ENCODE measurements at regions not wholly inside any gene's neighbourhood (a gene's known extent, or its start where the extent isn't known, plus 50 kb on each side); places are given as distances from the start of the nearest gene placed in this dataset.

DNA sequence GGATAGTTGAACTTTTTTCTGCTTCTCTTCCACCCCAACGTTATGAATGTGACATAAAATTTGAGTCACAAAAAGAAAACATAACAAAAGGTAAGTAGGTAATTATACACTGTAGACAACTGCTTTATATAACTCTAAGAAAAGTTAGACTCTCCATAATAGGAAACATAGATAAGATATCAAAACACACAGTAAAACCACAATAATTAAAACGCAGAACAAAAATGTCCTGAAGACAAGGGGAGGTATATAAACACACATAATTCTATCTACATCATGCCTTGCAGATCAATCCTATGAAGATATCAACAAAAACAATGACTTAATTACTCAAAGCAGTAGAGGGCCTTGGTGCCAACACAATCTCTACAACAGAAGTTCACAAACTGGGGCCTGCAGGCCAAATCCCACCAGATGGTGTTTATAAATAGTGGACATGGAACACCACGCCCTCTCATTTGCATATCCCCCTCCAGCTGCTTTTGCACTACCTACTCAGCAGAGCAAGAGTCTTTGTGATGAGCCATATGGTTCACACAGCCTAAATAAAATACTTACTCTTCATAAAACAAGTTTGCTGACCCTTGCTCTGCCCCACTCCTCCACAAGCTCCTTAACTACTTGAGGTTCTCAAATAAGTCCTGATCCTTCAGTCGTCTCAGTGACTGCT is 254.7 kb downstream of the KLF12 start:
- DNase-seq: no peak

GRCh38 chr13:73877399-73877798 is 256.8 kb downstream of the KLF12 start:
- no peak for DNase-seq

DNA sequence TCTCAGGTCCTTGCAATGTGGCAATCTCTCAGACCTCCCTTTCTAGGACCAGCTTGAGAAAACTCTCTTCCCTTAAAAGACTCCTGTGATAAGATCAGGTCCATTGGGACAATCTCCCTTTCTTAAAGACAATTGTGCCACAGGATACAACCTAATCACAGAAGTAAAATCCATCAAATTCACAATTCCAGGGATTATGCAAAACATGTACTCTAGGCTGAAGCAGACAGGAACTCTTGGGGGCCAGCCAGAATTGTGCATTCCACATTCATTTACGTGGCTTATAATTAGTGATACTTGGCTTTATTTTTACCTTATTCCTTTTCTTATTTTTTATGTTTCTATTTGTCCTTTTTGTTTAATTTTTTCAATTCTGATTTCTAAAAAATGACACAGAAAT is 257.9 kb downstream of the KLF12 start:
- DNase-seq: no peak

- DNase-seq: no peak
Measured at GRCh38 chr13:73873940-73874830, 260.0 kb downstream of the KLF12 start.

- DNase-seq: no peak
Measured at GRCh38 chr13:73872397-73872796, 261.8 kb downstream of the KLF12 start.

DNA sequence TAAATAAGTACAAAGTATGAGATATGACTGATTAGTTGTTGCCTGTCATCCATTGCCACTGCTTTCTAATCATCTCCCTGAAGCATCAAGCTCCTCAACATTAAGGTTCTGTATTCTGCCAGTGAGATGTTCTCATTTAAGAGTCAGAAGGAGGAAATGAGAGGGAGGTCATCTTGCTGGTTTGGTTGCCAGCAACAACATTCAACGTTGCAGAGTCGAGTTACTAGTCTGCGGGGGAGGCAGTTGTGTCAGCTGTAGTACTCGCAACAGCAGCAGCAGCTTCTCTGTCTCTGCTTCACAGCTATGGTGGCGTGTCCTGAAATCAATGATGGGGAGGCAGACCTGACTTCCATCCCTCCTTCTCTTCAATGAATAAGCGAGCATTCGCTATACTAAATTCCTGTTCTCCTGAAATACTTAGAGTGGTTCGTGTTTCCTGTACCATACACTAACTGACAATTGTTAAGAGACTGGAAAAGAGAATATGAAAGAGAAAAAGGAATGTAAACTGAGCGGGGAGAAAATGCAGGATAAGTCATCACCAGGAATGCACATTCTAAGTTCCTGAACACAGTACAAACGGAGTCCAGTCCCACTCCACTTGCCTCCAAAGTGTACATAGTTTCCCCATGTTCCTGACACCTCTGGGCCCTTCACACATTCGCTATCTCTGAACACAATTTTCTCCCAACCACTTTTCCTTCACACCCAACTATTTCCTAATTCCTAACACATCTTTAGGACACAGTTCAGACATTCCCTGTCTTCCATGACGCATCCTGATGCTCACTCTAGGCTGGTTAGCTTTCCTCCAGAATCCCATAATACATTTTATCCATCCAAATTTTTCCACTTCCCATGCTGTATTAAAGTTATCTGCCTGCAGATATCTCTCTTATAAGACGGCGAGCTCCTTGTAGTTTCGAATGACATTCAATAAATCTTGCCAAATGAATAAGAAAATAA is 263.0 kb downstream of the KLF12 start:
- DNase-seq: no peak

DNA sequence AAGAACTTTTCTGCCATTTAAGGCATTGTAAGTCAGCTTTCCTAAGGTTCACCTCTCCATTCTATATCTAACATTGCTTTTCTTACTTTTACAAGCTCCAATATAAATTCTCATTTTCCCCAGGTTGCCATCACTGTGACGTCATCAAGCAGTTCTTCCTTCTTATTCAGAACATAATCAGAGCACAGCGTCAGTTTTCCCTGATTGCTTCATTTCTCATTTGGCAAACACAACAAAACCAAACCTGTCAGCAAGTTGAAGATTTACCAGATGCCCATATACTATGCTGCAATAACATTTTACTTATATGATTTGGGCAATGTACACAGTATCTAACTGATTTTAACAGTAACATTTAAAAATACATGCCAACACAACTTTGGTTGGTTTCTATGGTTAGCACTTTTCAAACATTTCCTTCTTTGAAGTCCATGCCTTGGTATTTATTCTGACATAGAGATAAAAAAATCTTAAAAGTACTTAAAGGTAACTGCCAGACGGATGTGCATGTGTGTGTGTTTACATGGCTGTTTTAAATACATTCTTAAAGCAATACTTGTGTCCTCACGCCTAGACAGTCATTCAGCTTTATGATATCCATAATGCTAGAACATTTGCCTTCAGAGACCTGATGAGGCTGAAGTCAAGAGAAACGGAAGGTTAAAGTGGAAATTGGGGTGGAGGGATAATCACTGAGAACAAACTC is 264.0 kb downstream of the KLF12 start:
- no peak for DNase-seq

GRCh38 chr13:73865027-73865426 is 269.2 kb downstream of the KLF12 start:
- no peak for DNase-seq

DNA sequence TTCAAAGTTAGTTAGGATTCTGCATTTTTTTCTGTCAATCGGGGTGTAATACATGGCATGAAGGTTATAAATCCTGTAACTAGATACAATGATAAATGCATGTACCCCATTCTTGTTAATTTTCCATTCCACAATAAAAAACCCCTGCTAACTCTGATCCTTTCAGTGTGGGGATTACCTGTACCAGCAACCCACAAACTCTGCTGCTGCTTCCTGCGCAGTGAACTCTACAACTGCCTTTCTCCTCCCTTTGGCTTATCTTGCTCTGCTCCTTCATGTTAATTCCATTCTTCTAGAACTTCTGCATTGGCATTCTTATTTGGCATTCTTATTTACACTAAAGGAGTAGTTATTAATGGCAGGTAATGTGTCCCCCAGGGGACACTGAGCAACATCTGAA is 273.1 kb downstream of the KLF12 start:
- DNase-seq: no peak

DNA sequence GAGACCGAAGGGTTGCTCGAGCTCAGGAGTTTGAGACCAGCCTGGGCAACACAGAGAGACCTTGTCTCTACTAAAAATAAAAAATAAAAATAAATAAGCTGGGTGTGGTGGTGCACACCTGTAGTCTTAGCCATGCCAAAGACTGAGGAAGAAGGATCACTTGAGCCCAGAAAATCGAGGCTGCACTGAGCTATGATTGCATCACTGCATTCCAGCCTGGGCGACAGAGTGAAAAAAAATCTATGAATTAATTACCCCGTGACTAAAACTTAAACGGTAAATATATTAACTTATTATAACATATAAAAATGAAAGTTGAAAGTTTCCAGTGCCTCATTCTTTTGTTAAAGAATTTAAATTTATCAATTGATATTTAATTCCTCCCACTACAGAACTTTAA is 273.7 kb downstream of the KLF12 start:
- DNase-seq: no peak

DNA sequence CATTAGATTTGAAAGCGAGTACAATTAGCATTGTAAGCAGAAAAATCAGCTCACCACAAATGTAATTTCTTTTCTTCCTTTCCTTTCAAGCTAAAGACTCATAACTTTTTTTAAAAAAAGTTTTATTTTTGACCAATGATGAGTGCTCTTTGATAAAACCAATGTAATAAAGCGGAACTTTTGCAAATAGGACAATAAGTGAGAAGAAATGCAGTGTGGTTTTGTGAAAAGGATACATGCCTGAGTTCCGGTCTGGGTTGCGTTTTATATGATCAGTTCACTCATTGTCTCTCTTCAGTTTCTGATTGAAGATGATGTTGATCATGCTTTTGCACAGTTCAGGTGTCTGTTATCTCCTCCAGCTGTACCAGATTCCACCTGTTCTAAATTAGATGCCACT is 274.4 kb downstream of the KLF12 start:
- DNase-seq: no peak

GRCh38 chr13:73857106-73857505 is 277.1 kb downstream of the KLF12 start:
- no peak for DNase-seq

DNA sequence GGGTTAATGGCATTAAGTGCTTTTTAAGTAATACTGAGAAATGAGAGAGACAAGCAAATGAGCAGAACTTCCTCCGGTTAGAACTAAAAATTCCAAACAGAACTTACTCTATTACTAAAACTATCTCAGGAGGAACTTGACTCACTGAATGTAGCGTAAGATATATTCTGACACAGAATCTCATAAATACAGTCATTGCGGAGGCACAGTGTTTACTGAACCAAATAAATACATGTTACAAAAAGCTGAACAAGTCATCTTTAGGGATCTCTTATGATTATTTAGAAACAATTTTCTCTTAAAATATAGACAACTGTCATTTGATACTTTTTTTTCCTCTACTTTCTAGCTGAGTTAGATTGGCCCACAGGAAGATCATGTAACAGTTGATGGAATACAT is 283.1 kb downstream of the KLF12 start:
- no peak for DNase-seq

GRCh38 chr13:73850104-73850873 is 283.9 kb downstream of the KLF12 start:
- DNase-seq: no peak

- no peak for DNase-seq
Measured at GRCh38 chr13:73849292-73849691, 284.9 kb downstream of the KLF12 start.

DNA sequence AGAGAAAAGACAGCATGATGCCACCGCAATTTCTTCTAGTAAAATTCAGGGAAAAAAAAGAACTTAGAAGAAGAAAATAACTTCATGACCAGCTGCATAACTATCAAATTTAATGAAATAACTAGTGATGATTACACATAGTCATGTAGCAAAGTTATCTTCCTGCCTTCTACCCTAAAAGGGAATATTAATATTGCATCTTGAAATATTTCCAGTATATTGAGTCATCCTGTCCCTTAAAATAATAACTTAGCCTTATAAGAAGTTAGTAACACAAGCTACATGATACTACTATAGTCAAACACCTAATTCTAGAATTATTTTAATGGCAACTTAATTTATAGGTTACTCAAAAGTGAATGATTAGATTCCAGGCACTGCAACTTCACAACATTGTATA is 289.2 kb downstream of the KLF12 start:
- no peak for DNase-seq

DNA sequence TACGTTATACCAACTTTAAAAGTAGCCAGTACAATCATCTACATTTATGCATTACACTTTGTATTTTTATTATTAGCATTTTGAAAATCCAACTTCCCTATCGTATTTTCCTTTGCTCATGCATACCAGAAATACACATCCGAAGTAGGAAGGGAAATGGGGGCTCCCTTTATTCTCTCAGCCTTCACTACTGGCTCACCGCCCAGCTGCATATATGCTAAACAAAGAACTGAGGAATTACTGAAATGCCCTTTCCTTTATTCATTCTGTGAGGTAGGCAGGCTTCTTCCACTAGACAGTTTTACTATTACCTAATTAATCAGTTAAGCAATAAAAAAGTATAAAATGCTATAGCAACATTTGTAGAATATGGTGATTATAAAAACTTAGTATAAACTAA is 291.6 kb downstream of the KLF12 start:
- no peak for DNase-seq

- DNase-seq: no peak
Measured at GRCh38 chr13:73842184-73842583, 292.0 kb downstream of the KLF12 start.

DNA sequence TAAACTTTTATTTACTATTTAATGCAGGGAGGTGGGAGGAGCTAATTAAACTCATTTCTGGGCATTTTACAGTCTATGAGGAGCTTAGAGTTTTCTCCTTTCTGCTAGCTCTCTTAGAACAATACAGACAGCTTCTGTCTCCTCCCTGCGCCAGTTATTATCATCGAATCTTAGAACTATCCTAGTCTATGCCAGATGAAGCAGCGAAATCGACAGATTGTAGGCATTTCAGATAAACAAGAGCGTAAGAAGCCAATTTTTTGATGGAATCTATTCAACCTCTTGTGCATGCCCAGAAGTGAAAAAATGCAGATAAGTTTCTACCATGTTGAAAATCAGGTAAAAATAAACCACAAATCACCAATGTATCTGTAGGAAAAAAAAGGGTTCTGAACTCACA is 297.1 kb downstream of the KLF12 start:
- no peak for DNase-seq

GRCh38 chr13:73835138-73835721 is 299.0 kb downstream of the KLF12 start:
- DNase-seq: no peak

GRCh38 chr13:73833325-73834070 is 300.7 kb downstream of the KLF12 start:
- DNase-seq: no peak
